ENCODE measurements at regions not wholly inside any gene's neighbourhood (a gene's known extent, or its start where the extent isn't known, plus 50 kb on each side); places are given as distances from the start of the nearest gene placed in this dataset.

GRCh38 chr4:141912831-141913230 lies 276.4 kb downstream of the IL15 start:
- intact Hi-C loops (cut with DNase I, micrococcal nuclease), result no loop called here
- Histone ChIP-seq H3K27me3 (ENCODE audit: control insufficient read depth in 1 of 2, insufficient read depth in 2 of 2, low read length in 2 of 2) (no peaks in the 10 kb centered on the region), H3K4me1 (ENCODE audit: insufficient read depth, low read length) (no peaks in the 10 kb centered on the region), H3K9me3 (ENCODE audit: control insufficient read depth in 1 of 2, insufficient read depth in 1 of 2, low read length in 2 of 2) (no peaks in the 10 kb centered on the region), H3K4me3 (ENCODE audit: low read length) (no peak overlapping the region), H3K27ac (ENCODE audit: low read depth in 1 of 2, low read length in 2 of 2) (no peak overlapping the region), H3K36me3 (ENCODE audit: insufficient read depth, low read length) (no peaks in the 10 kb centered on the region)
- peaks cover 7% of the 10 kb centered on the region for H3K27me3 Mint-ChIP-seq
- no peak overlapping the region for H3K4me3 Mint-ChIP-seq
- no peak for DNase-seq
- no peaks in the 10 kb centered on the region for H3K9me3 Mint-ChIP-seq
- H3K36me3 Mint-ChIP-seq (ENCODE audit: low read depth), result no peaks in the 10 kb centered on the region
- ATAC-seq (ENCODE audit: poor library complexity), result no peak
- H3K27ac Mint-ChIP-seq, result no peak overlapping the region
- H3K4me1 Mint-ChIP-seq (ENCODE audit: low read depth), result no peaks in the 10 kb centered on the region
- ChIA-PET CTCF (no interaction called here), POLR2A (no interaction called here)
- no peak for TF ChIP-seq CTCF (IDR thresholded peaks at IDR 0.05)

DNA sequence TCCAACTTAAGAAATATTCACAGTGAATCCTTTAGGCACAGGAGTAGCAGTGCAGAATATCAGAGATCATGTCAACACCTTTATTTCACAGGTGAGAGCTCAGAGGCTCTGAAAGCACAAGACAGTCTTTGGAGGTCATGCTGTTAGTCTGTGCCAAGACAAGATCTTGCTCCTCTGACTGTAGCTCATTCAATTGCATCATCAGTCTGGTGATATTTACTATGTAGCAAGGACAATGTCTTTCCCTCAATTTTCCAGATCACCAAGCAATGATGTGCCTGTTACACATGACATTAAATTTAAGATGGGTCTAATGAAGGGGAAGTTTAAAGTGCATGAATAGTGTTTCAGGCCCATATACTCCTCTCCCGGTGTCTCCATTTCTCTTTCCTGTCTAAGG lies 277.5 kb downstream of the IL15 start:
- Histone ChIP-seq H3K36me3 (ENCODE audit: insufficient read depth, low read length) (no peaks in the 10 kb centered on the region), H3K9me3 (ENCODE audit: control insufficient read depth in 1 of 2, insufficient read depth in 1 of 2, low read length in 2 of 2) (no peaks in the 10 kb centered on the region), H3K4me1 (ENCODE audit: insufficient read depth, low read length) (no peaks in the 10 kb centered on the region), H3K4me3 (ENCODE audit: low read length) (no peak overlapping the region), H3K27ac (ENCODE audit: low read depth in 1 of 2, low read length in 2 of 2) (no peak overlapping the region), H3K27me3 (ENCODE audit: control insufficient read depth in 1 of 2, insufficient read depth in 2 of 2, low read length in 2 of 2) (no peaks in the 10 kb centered on the region)
- POLR2A ChIA-PET, result no interaction called here
- Mint-ChIP-seq H3K4me1 (ENCODE audit: low read depth) (no peaks in the 10 kb centered on the region), H3K27me3 (peaks cover 7% of the 10 kb centered on the region), H3K9me3 (no peaks in the 10 kb centered on the region), H3K27ac (no peak overlapping the region), H3K36me3 (ENCODE audit: low read depth) (no peaks in the 10 kb centered on the region), H3K4me3 (no peak overlapping the region)
- no peak for ATAC-seq (ENCODE audit: poor library complexity)
- CTCF ChIA-PET, result no interaction called here
- no peak for TF ChIP-seq CTCF (IDR thresholded peaks at IDR 0.05)
- DNase-seq, result no peak
- intact Hi-C loops (cut with DNase I, micrococcal nuclease), result no loop called here

- CTCF ChIA-PET, result no interaction called here
- no peaks in the 10 kb centered on the region for H3K9me3 ChIP-seq (ENCODE audit: control insufficient read depth in 1 of 2, insufficient read depth in 1 of 2, low read length in 2 of 2)
- H3K4me1 Mint-ChIP-seq (ENCODE audit: low read depth), result no peaks in the 10 kb centered on the region
- POLR2A ChIA-PET, result no interaction called here
- no peaks in the 10 kb centered on the region for H3K36me3 ChIP-seq (ENCODE audit: insufficient read depth, low read length)
- H3K4me3 Mint-ChIP-seq, result no peak overlapping the region
- ATAC-seq (ENCODE audit: poor library complexity), result no peak
- TF ChIP-seq CTCF (IDR thresholded peaks at IDR 0.05), result no peak
- no peak overlapping the region for H3K4me3 ChIP-seq (ENCODE audit: low read length)
- no peaks in the 10 kb centered on the region for H3K4me1 ChIP-seq (ENCODE audit: insufficient read depth, low read length)
- no peaks in the 10 kb centered on the region for H3K9me3 Mint-ChIP-seq
- peaks cover 7% of the 10 kb centered on the region for H3K27me3 Mint-ChIP-seq
- DNase-seq, result no peak
- no peak overlapping the region for H3K27ac Mint-ChIP-seq
- no peak overlapping the region for H3K27ac ChIP-seq (ENCODE audit: low read depth in 1 of 2, low read length in 2 of 2)
- H3K36me3 Mint-ChIP-seq (ENCODE audit: low read depth), result no peaks in the 10 kb centered on the region
- intact Hi-C loops (cut with DNase I, micrococcal nuclease), result no loop called here
- no peaks in the 10 kb centered on the region for H3K27me3 ChIP-seq (ENCODE audit: control insufficient read depth in 1 of 2, insufficient read depth in 2 of 2, low read length in 2 of 2)
These were observed 278.4 kb downstream of the IL15 start for GRCh38 chr4:141914746-141915145.
